Panc1 (cell line): ENCODE measurements at regions not wholly inside any gene's neighbourhood (a gene's known extent, or its start where the extent isn't known, plus 50 kb on each side); places are given as distances from the start of the nearest gene placed in this dataset.

ENCODE experiments used
- CTCF ChIP-seq: fragments of 450-650 bp; IDR thresholded peaks from 2 replicates; pipeline ENCODE4 v1.5.1; 2017; ENCODE audit warnings: mild to moderate bottlenecking
- POLR2AphosphoS5 ChIP-seq: IDR thresholded peaks from 2 replicates; pipeline ENCODE4 v1.6.1; 2012; ENCODE audit warnings: mild to moderate bottlenecking, low read depth, low read length, moderate library complexity
- SIN3A ChIP-seq: IDR thresholded peaks from 2 replicates; pipeline ENCODE4 v1.6.1; 2012; ENCODE audit warnings: low read depth, mild to moderate bottlenecking, low read length, moderate library complexity, borderline replicate concordance; ENCODE audit not compliant: insufficient read depth
- TF ChIP-seq, protein P1 (sequence below), 2 experiments: IDR thresholded peaks; 2 replicates each; pipeline ENCODE4 v1.6.1; 2011 to 2012; ENCODE audit warnings: low read depth in 2 of 2, control low read depth in 1 of 2, low read length in 1 of 2, mild to moderate bottlenecking in 1 of 2, moderate library complexity in 1 of 2; ENCODE audit not compliant: insufficient read depth in 1 of 2

- TF ChIP-seq CTCF (no peak), POLR2AphosphoS5 (no peak), SIN3A (no peak)
- TF ChIP-seq, protein P1, sequence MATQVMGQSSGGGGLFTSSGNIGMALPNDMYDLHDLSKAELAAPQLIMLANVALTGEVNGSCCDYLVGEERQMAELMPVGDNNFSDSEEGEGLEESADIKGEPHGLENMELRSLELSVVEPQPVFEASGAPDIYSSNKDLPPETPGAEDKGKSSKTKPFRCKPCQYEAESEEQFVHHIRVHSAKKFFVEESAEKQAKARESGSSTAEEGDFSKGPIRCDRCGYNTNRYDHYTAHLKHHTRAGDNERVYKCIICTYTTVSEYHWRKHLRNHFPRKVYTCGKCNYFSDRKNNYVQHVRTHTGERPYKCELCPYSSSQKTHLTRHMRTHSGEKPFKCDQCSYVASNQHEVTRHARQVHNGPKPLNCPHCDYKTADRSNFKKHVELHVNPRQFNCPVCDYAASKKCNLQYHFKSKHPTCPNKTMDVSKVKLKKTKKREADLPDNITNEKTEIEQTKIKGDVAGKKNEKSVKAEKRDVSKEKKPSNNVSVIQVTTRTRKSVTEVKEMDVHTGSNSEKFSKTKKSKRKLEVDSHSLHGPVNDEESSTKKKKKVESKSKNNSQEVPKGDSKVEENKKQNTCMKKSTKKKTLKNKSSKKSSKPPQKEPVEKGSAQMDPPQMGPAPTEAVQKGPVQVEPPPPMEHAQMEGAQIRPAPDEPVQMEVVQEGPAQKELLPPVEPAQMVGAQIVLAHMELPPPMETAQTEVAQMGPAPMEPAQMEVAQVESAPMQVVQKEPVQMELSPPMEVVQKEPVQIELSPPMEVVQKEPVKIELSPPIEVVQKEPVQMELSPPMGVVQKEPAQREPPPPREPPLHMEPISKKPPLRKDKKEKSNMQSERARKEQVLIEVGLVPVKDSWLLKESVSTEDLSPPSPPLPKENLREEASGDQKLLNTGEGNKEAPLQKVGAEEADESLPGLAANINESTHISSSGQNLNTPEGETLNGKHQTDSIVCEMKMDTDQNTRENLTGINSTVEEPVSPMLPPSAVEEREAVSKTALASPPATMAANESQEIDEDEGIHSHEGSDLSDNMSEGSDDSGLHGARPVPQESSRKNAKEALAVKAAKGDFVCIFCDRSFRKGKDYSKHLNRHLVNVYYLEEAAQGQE (IDR thresholded peaks at IDR 0.05; ENCODE audit: insufficient read depth in 1 of 2, low read depth in 2 of 2, low read length in 1 of 2) = no peak
Observed at GRCh38 chr17:51548125-51548524, 287.8 kb downstream of the UTP18 start.
